OCI-LY1 (cell line): ENCODE measurements at regions not wholly inside any gene's neighbourhood (a gene's known extent, or its start where the extent isn't known, plus 50 kb on each side); places are given as distances from the start of the nearest gene placed in this dataset.

Experiments used
- H2AFZ ChIP-seq: fragments of 200-600 bp; sonication (generic), shearing (Covaris generic); 2 replicates; pipeline ENCODE4 v1.6.0; 2014; ENCODE audit warnings: antibody characterized with exemption, mild to moderate bottlenecking, low read length
- H3F3A ChIP-seq: fragments of 200-600 bp; sonication (generic), shearing (Covaris generic); 2 replicates; pipeline ENCODE4 v1.6.0; 2014; ENCODE audit warnings: mild to moderate bottlenecking, antibody characterized with exemption, low read length, moderate library complexity; ENCODE audit not compliant: insufficient read depth
- H3K27ac ChIP-seq: fragments of 200-600 bp; sonication (generic); 2 replicates; pipeline ENCODE4 v1.5.1; 2014; ENCODE audit warnings: low read length, mixed run types, mild to moderate bottlenecking, low read depth; ENCODE audit not compliant: poor library complexity, severe bottlenecking
- H3K27me3 ChIP-seq: fragments of 200-600 bp; sonication (generic); 2 replicates; pipeline ENCODE4 v1.6.0; 2014; ENCODE audit warnings: antibody characterized with exemption, mild to moderate bottlenecking, low read length, moderate library complexity; ENCODE audit not compliant: insufficient read depth
- H3K36me3 ChIP-seq: fragments of 200-600 bp; sonication (generic); 2 replicates; pipeline ENCODE4 v1.6.1; 2014; ENCODE audit warnings: mild to moderate bottlenecking, antibody characterized with exemption, low read length, moderate library complexity, mixed read lengths; ENCODE audit not compliant: insufficient read depth
- H3K4me1 ChIP-seq: fragments of 200-600 bp; sonication (generic); 2 replicates; pipeline ENCODE4 v1.5.1; 2014; ENCODE audit warnings: mild to moderate bottlenecking, low read length, moderate library complexity; ENCODE audit not compliant: insufficient read depth, severe bottlenecking
- H3K4me2 ChIP-seq: fragments of 200-600 bp; sonication (generic), shearing (Covaris generic); 2 replicates; pipeline ENCODE4 v1.6.1; 2014; ENCODE audit warnings: low read length
- H3K4me3 ChIP-seq: fragments of 200-600 bp; sonication (generic); 2 replicates; pipeline ENCODE4 v1.5.1; 2014; ENCODE audit warnings: low read length, low read depth, mild to moderate bottlenecking, mixed read lengths; ENCODE audit not compliant: poor library complexity, severe bottlenecking
- H3K79me2 ChIP-seq: fragments of 200-600 bp; shearing (Covaris generic); 2 replicates; pipeline ENCODE4 v1.6.1; 2016; ENCODE audit warnings: mixed run types, low read length, mixed read lengths; ENCODE audit not compliant: insufficient read depth
- H3K9ac ChIP-seq: fragments of 200-600 bp; sonication (generic), shearing (Covaris generic); 2 replicates; pipeline ENCODE4 v1.6.1; 2014; ENCODE audit warnings: mild to moderate bottlenecking, low read length, mixed read lengths
- H3K9me2 ChIP-seq: fragments of 200-600 bp; sonication (generic), shearing (Covaris generic); 2 replicates; pipeline ENCODE4 v1.6.1; 2014; ENCODE audit warnings: low read depth, mild to moderate bottlenecking, low read length, mixed read lengths
- H3K9me3 ChIP-seq: fragments of 200-600 bp; shearing (Covaris generic); 2 replicates; pipeline ENCODE4 v1.6.1; 2014; ENCODE audit warnings: low read length, mixed read lengths
- H4K20me1 ChIP-seq: fragments of 200-600 bp; sonication (generic), shearing (Covaris generic); 2 replicates; pipeline ENCODE4 v1.6.0; 2016; ENCODE audit warnings: mild to moderate bottlenecking, low read length; ENCODE audit not compliant: insufficient read depth
- EZH2 ChIP-seq: fragments of 200-600 bp; sonication (generic), shearing (Covaris generic); IDR thresholded peaks from 2 replicates; pipeline ENCODE4 v1.8.0; 2017; ENCODE audit warnings: borderline replicate concordance, mixed run types, mild to moderate bottlenecking, antibody characterized with exemption, low read length, moderate library complexity, mixed read lengths
- TF ChIP-seq, protein P1 (sequence below): fragments of 200-600 bp; sonication (generic), shearing (Covaris generic); IDR thresholded peaks from 2 replicates; pipeline ENCODE4 v1.5.1; 2017; ENCODE audit warnings: mild to moderate bottlenecking, antibody characterized with exemption, low read length, moderate library complexity, mixed read lengths

DNA sequence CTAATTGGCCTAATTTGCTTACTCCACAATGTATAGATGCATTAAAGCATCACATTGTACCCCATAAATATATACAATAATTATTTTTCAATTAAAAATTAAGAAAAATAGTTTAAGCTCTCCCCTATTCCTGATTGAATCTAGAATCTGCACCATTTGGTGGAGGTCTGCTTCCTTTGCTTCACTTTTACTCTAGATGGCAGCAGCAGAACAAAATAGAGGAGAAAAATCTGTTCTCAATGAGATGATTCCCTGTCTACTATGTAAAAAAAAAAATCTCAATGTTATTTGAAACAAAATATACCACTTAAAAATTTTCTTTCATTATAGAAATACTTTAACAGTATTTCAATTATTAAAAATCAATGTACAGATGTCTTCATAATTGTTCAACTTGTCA is 109.6 kb upstream of the FXR1 start:
- H3K36me3 ChIP-seq = no peaks in the 10 kb centered on the region
- H3K4me1 ChIP-seq = no peaks in the 10 kb centered on the region
- no peaks in the 10 kb centered on the region for H4K20me1 ChIP-seq
- no peaks in the 10 kb centered on the region for H3K9me3 ChIP-seq
- no peak overlapping the region for H2AFZ ChIP-seq
- H3K9ac ChIP-seq = no peak overlapping the region
- H3K4me2 ChIP-seq = no peak overlapping the region
- no peaks in the 10 kb centered on the region for H3F3A ChIP-seq
- no peak for TF ChIP-seq EZH2
- TF ChIP-seq, protein P1, sequence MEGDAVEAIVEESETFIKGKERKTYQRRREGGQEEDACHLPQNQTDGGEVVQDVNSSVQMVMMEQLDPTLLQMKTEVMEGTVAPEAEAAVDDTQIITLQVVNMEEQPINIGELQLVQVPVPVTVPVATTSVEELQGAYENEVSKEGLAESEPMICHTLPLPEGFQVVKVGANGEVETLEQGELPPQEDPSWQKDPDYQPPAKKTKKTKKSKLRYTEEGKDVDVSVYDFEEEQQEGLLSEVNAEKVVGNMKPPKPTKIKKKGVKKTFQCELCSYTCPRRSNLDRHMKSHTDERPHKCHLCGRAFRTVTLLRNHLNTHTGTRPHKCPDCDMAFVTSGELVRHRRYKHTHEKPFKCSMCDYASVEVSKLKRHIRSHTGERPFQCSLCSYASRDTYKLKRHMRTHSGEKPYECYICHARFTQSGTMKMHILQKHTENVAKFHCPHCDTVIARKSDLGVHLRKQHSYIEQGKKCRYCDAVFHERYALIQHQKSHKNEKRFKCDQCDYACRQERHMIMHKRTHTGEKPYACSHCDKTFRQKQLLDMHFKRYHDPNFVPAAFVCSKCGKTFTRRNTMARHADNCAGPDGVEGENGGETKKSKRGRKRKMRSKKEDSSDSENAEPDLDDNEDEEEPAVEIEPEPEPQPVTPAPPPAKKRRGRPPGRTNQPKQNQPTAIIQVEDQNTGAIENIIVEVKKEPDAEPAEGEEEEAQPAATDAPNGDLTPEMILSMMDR = peak; percentile 58
- no peaks in the 10 kb centered on the region for H3K9me2 ChIP-seq
- H3K79me2 ChIP-seq = no peaks in the 10 kb centered on the region
- no peak overlapping the region for H3K4me3 ChIP-seq
- H3K27me3 ChIP-seq = no peaks in the 10 kb centered on the region
- no peak overlapping the region for H3K27ac ChIP-seq

DNA sequence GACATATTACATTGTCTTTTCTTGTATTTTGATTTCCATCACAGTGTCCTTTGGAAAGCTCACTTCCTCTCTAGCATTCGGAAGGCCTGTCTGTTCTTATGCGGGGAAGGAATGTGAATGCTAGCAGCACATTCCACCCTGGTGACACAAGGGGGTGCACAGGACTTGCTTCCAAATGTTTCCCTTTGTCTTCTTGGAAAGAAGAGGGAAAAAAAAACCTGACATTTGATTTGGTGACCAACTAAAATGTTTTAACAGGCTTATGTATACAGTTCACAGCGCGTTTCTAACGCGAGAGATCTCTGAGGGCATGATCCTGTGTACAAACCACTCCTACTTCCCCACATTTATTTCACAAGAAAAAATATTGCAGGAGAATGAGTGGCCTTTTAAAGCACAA is 107.6 kb upstream of the FXR1 start:
- Histone ChIP-seq H3F3A (no peaks in the 10 kb centered on the region), H3K36me3 (no peaks in the 10 kb centered on the region), H3K9me3 (no peaks in the 10 kb centered on the region), H3K79me2 (no peaks in the 10 kb centered on the region), H3K4me3 (no peak overlapping the region), H2AFZ (no peak overlapping the region), H3K4me2 (no peak overlapping the region), H3K27me3 (no peaks in the 10 kb centered on the region), H3K27ac (no peak overlapping the region), H4K20me1 (no peaks in the 10 kb centered on the region), H3K4me1 (no peaks in the 10 kb centered on the region), H3K9ac (no peak overlapping the region), H3K9me2 (no peaks in the 10 kb centered on the region)
- TF ChIP-seq, protein P1 = no peak

DNA sequence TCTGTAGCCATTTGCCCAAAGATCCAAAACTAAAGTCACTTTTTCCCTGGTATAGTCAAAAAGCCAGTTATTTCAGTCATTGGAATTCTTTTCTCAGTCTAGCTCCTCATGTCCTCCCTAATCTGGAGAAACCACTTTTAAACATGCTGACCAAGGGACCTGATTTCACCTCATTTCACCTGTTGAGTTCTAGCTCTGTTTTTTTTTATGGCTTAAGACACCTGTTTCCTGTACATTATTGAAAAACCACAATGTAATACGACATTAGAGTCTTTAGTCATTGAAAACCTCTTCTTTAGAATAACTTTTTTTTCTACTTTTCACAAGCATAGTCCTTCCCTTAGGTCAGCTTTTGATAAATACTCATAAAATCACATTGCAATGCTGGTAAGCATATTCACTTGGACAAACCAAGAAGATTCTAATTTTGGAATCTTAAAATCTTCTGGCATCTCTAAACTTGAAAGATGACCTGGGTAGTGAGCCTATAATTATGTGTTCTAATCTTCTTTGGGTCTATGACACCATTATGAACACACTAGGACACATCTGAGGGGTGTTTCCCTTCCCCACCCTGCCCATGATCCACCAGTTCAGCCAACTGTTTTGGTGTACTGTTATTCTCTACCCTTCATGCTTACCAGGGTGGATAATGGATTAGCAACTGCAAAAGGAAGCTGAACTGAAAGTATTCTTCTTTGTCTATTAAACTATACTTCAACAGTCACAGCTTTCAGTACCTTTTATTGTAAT is 103.5 kb upstream of the FXR1 start:
- H3K9me3 ChIP-seq = no peaks in the 10 kb centered on the region
- H3K4me2 ChIP-seq = no peak overlapping the region
- H3K79me2 ChIP-seq = no peaks in the 10 kb centered on the region
- TF ChIP-seq EZH2 = no peak
- TF ChIP-seq, protein P1 = no peak
- no peak overlapping the region for H3K4me3 ChIP-seq
- no peak overlapping the region for H3K9ac ChIP-seq
- H4K20me1 ChIP-seq = no peaks in the 10 kb centered on the region
- H3K36me3 ChIP-seq = no peaks in the 10 kb centered on the region
- no peak overlapping the region for H3K27ac ChIP-seq
- no peaks in the 10 kb centered on the region for H3K27me3 ChIP-seq
- H2AFZ ChIP-seq = no peak overlapping the region
- H3F3A ChIP-seq = no peaks in the 10 kb centered on the region
- no peaks in the 10 kb centered on the region for H3K4me1 ChIP-seq
- no peaks in the 10 kb centered on the region for H3K9me2 ChIP-seq
